WERI-Rb-1 (cell line): ENCODE measurements at regions not wholly inside any gene's neighbourhood (a gene's known extent, or its start where the extent isn't known, plus 50 kb on each side); places are given as distances from the start of the nearest gene placed in this dataset.

ENCODE experiments used
- DNase-seq: peaks from one replicate; pipeline ENCODE4 v3.0.0-alpha.2; 2020
- H3K27ac ChIP-seq: fragments of 250-450 bp; sonication (Bioruptor Pico); 2 replicates; pipeline ENCODE4 v1.5.1; 2020; ENCODE audit warnings: mild to moderate bottlenecking, moderate library complexity
- H3K27me3 ChIP-seq: fragments of 250-450 bp; sonication (Bioruptor Pico); 2 replicates; pipeline ENCODE4 v1.5.1; 2021; ENCODE audit warnings: mild to moderate bottlenecking, low read depth, moderate library complexity; ENCODE audit not compliant: insufficient read depth, severe bottlenecking
- H3K36me3 ChIP-seq: fragments of 250-450 bp; sonication (Bioruptor Pico); 2 replicates; pipeline ENCODE4 v1.5.1; 2020; ENCODE audit warnings: mild to moderate bottlenecking, moderate library complexity
- H3K4me3 ChIP-seq: 2 replicates; pipeline ENCODE4 v1.5.1; 2011; ENCODE audit warnings: low read depth, mild to moderate bottlenecking, control low read depth, low read length
- H3K9me3 ChIP-seq: fragments of 250-450 bp; sonication (Bioruptor Pico); 2 replicates; pipeline ENCODE4 v1.5.1; 2021; ENCODE audit warnings: mild to moderate bottlenecking, moderate library complexity; ENCODE audit not compliant: severe bottlenecking
- CTCF ChIP-seq: IDR thresholded peaks from 2 replicates; pipeline ENCODE4 v1.5.1; 2011; ENCODE audit warnings: low read depth, mild to moderate bottlenecking, control low read depth, inconsistent platforms, low read length

GRCh38 chr4:17336986-17337385 lies 174.9 kb downstream of the QDPR start:
- Histone ChIP-seq H3K4me3 (no peak overlapping the region), H3K27me3 (peaks cover 15% of the 10 kb centered on the region), H3K36me3 (no peaks in the 10 kb centered on the region), H3K9me3 (no peaks in the 10 kb centered on the region), H3K27ac (no peak overlapping the region)
- TF ChIP-seq CTCF: no peak
- no peak for DNase-seq

DNA sequence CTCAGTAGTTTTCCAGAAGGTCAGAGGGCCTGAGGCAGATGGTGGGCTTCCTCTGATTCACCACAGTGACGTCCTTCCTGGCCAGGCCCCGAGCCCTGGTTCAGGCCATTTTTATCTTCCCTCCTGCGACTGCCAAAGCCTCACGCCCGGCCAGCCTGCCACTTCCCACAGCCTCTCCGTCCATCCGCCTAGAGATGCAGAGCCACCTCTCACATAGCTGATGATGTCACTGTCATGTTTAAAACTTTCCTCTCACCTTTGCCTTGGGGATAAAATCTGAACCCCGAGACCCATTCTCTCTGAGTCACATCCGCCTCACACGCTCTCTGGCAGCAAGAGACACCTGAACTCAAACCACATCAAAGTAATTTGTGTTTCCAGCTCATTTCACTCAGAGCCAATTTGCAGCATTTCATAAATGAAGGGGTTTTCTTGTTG lies 175.3 kb downstream of the QDPR start:
- Histone ChIP-seq H3K4me3 (no peak overlapping the region), H3K27ac (no peak overlapping the region), H3K27me3 (peaks cover 17% of the 10 kb centered on the region), H3K36me3 (no peaks in the 10 kb centered on the region), H3K9me3 (no peaks in the 10 kb centered on the region)
- no peak for TF ChIP-seq CTCF
- no peak for DNase-seq

- no peak for TF ChIP-seq CTCF
- H3K4me3 ChIP-seq: no peak overlapping the region
- H3K9me3 ChIP-seq: no peaks in the 10 kb centered on the region
These were observed 175.8 kb downstream of the QDPR start for GRCh38 chr4:17336069-17336468.

GRCh38 chr4:17335371-17335770 lies 176.5 kb downstream of the QDPR start:
- Histone ChIP-seq H3K27ac (no peak overlapping the region), H3K36me3 (no peaks in the 10 kb centered on the region), H3K4me3 (no peak overlapping the region), H3K9me3 (no peaks in the 10 kb centered on the region), H3K27me3 (peaks cover 20% of the 10 kb centered on the region)
- no peak for DNase-seq
- TF ChIP-seq CTCF: no peak

More at GRCh38 chr4:17336069-17336468, 175.8 kb downstream of the QDPR start:
- Histone ChIP-seq H3K27ac (no peak overlapping the region), H3K36me3 (no peaks in the 10 kb centered on the region), H3K27me3 (peaks cover 20% of the 10 kb centered on the region)
- no peak for DNase-seq

DNA sequence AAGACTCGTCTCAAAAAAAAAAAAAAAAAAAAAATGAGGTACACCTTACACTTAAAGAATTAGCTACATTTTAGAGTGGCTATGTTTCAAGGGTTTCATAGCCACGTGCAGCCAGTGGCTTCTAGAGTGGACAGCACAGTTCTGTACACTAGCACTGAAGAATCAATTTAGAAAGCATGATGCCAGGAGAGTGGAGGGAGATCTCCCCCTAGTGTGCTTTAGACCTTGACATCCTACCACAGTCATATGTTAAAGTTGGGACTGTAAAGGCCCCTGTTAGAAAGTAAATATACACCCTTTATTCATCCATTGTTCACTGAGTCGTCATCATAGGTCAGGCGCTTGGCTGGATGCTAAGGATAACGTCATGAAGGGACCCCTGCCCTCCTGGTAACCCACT lies 179.4 kb downstream of the QDPR start:
- Histone ChIP-seq H3K4me3 (no peak overlapping the region), H3K9me3 (no peaks in the 10 kb centered on the region), H3K27me3 (peaks cover 25% of the 10 kb centered on the region), H3K27ac (no peak overlapping the region), H3K36me3 (no peaks in the 10 kb centered on the region)
- DNase-seq: no peak
- no peak for TF ChIP-seq CTCF

DNA sequence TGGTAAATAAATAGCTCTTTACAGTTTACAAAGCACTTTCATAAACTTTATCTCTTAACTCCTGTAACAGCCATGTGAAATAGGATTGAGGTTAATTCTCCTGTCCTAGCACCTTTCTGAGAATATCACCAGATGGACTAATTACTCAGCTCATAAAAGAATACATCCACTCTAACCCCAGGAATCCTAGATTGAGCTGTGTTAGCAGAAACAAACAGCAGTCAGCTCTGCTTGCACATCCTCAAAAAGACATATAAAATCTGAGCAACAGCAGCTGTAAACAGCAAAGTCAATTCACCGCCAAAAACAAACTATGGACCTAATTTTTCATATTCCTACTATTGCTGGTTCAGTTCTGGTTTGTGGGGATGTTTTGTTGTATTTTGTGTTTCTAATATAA lies 182.8 kb downstream of the QDPR start:
- TF ChIP-seq CTCF: no peak
- no peak overlapping the region for H3K4me3 ChIP-seq
- no peaks in the 10 kb centered on the region for H3K36me3 ChIP-seq
- no peaks in the 10 kb centered on the region for H3K9me3 ChIP-seq
- peaks cover 16% of the 10 kb centered on the region for H3K27me3 ChIP-seq
- no peak for DNase-seq
- H3K27ac ChIP-seq: no peak overlapping the region
